Activated B cell treated with CpG ODN at 0.5 μM for 24 hours (primary cell): ENCODE measurements at regions not wholly inside any gene's neighbourhood (a gene's known extent, or its start where the extent isn't known, plus 50 kb on each side); places are given as distances from the start of the nearest gene placed in this dataset.

Experiments
- ATAC-seq: fragments of 200-7000 bp; cut with Tn5 transposase; one replicate; pipeline ENCODE4 v1.10.0; 2021; ENCODE audit warnings: low read depth, mild to moderate bottlenecking, moderate library complexity
- CTCF ChIA-PET: fragments of 350-600 bp; sonication (Branson Sonifier 250); formaldehyde crosslinking; loops from one replicate; lab custom pipeline; 2021; ENCODE audit warnings: antibody characterized with exemption; lab: Charles Lee
- POLR2A ChIA-PET: fragments of 350-600 bp; sonication (Branson Sonifier 250); formaldehyde crosslinking; loops from one replicate; lab custom pipeline; 2021; ENCODE audit warnings: antibody characterized with exemption; lab: Charles Lee
- DNase-seq: peaks from one replicate; pipeline ENCODE4 v3.0.0; 2022
- H3K27ac Mint-ChIP-seq: one replicate; pipeline ENCODE4 v1.8.0; 2020; ENCODE audit warnings: mixed read lengths
- H3K27me3 Mint-ChIP-seq: one replicate; pipeline ENCODE4 v1.8.0; 2021; ENCODE audit warnings: mixed read lengths
- H3K36me3 Mint-ChIP-seq: one replicate; pipeline ENCODE4 v1.8.0; 2021; ENCODE audit warnings: low read depth, mixed read lengths
- H3K4me1 Mint-ChIP-seq: one replicate; pipeline ENCODE4 v1.8.0; 2021; ENCODE audit warnings: mixed read lengths
- H3K4me3 Mint-ChIP-seq: one replicate; pipeline ENCODE4 v1.8.0; 2020; ENCODE audit warnings: mild to moderate bottlenecking, mixed read lengths
- H3K9me3 Mint-ChIP-seq: one replicate; pipeline ENCODE4 v1.8.0; 2020; ENCODE audit warnings: mixed read lengths
- intact Hi-C: fragments of 100-400 bp; cut with micrococcal nuclease; formaldehyde crosslinking; loops from one replicate; pipeline ENCODE4 v1.15.1; 2024
- TF ChIP-seq, protein P1 (sequence below): fragments of 200-600 bp; IDR thresholded peaks from one replicate; pipeline ENCODE4 v1.8.0; 2022; ENCODE audit warnings: antibody characterized with exemption, mild to moderate bottlenecking

DNA sequence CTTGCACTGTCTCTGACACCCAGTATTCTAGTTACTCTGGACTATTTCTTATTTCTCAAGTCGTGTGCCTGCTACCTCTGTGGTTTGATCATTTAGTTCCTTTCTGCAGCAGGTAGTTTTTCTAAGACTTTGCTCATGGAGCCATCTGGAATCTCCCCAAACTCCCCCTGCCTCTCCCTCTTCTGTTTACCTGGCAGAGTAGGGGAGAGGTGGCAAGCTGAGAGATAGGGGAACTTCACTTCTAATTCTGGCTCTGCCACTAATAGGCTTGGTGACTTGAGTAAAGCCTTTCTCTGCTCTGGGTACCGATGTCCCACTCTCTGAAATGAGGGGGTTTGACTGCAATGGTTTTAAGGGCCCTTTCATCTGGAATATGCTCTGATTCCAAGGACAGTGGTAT, 141.3 kb downstream of the CPEB2 start:
- Mint-ChIP-seq H3K4me3 (no peak overlapping the region), H3K27me3 (no peaks in the 10 kb centered on the region), H3K4me1 (no peaks in the 10 kb centered on the region), H3K27ac (no peak overlapping the region), H3K36me3 (no peaks in the 10 kb centered on the region), H3K9me3 (peaks cover 2% of the 10 kb centered on the region)
- ChIA-PET CTCF (no interaction called here), POLR2A (no interaction called here)
- TF ChIP-seq, protein P1, sequence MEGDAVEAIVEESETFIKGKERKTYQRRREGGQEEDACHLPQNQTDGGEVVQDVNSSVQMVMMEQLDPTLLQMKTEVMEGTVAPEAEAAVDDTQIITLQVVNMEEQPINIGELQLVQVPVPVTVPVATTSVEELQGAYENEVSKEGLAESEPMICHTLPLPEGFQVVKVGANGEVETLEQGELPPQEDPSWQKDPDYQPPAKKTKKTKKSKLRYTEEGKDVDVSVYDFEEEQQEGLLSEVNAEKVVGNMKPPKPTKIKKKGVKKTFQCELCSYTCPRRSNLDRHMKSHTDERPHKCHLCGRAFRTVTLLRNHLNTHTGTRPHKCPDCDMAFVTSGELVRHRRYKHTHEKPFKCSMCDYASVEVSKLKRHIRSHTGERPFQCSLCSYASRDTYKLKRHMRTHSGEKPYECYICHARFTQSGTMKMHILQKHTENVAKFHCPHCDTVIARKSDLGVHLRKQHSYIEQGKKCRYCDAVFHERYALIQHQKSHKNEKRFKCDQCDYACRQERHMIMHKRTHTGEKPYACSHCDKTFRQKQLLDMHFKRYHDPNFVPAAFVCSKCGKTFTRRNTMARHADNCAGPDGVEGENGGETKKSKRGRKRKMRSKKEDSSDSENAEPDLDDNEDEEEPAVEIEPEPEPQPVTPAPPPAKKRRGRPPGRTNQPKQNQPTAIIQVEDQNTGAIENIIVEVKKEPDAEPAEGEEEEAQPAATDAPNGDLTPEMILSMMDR, result no peak
- intact Hi-C loops, result no loop called here
- ATAC-seq, result no peak
- no peak for DNase-seq

DNA sequence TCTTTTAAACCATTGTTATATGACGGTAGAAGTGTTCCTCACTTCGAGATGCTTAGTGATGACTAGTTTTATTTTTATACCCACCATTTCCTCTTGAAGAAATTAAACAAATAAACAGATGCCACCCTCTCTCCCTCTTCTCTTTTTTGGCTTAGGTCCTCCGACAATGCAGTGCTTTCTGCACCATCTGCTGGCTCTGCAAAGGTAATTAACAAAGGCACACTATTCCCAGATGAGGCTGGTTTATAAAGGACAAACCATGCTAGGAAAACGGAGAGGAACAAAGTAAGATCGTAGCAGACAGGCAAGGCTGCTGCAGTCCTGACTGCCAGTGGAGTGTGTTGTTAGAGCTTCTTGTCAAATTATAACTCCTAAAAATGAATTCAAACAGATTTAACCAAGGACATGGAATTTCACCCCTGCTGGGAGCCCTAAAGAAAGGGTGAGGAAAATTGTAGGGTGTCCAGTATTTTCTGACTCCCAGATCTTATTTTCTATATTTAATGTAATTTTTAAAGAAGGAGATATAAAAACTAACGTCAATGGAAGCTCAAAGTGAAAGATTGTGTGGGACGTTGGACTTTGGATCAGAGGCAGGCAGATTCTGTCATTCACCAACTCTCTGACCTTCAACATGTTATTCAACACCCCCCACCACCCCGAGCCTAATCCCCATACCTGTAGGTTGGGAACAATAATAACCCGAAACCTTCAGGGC, 142.1 kb downstream of the CPEB2 start:
- no peak for ATAC-seq
- H3K4me1 Mint-ChIP-seq, result no peaks in the 10 kb centered on the region
- no peak for DNase-seq
- intact Hi-C loops, result no loop called here
- H3K27ac Mint-ChIP-seq, result no peak overlapping the region
- H3K27me3 Mint-ChIP-seq, result no peaks in the 10 kb centered on the region
- TF ChIP-seq, protein P1, result no peak
- H3K4me3 Mint-ChIP-seq, result no peak overlapping the region
- H3K9me3 Mint-ChIP-seq, result peaks cover 2% of the 10 kb centered on the region
- ChIA-PET CTCF (no interaction called here), POLR2A (no interaction called here)
- H3K36me3 Mint-ChIP-seq, result no peaks in the 10 kb centered on the region

DNA sequence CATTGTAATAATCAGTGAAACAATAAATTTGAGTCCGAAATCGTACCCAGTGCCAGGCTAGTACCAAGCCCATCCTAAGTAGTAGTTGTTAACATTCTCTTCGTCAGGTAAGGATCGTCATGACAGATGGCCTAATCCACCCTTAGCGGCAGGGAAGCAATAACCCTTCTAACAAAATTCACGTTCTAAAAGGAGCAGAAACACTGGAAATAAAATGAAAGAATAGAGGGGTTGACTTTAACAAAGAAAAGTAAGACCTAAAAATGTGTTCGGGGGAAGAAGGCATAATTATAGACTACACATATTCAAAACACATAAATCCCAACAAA, 142.7 kb downstream of the CPEB2 start:
- H3K4me1 Mint-ChIP-seq, result no peaks in the 10 kb centered on the region
- H3K36me3 Mint-ChIP-seq, result no peaks in the 10 kb centered on the region
- TF ChIP-seq, protein P1, result no peak
- DNase-seq, result no peak
- ChIA-PET CTCF (no interaction called here), POLR2A (no interaction called here)
- no peak overlapping the region for H3K27ac Mint-ChIP-seq
- no peak for ATAC-seq
- no peak overlapping the region for H3K4me3 Mint-ChIP-seq
- no peaks in the 10 kb centered on the region for H3K27me3 Mint-ChIP-seq
- intact Hi-C loops, result no loop called here
- no peaks in the 10 kb centered on the region for H3K9me3 Mint-ChIP-seq

DNA sequence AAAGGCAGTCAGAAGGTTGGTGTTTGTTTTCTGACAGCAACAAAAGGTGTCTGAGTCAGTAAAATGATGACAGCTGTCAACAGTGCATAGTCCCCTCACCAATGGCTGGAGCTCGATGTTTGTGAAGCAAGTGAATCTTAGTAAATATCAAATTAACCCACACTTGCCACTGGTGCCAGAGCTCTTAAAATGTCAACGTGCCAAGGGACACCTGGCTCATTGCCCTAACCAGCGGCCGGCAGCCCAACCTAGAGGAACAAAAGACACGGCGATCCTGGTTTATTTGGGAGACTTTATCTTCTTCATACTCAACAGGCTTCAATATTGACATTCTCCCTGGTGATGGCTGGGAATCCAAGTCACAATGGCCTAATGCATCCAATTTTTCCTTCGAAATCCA, 143.4 kb downstream of the CPEB2 start:
- intact Hi-C loops, result no loop called here
- H3K9me3 Mint-ChIP-seq, result no peaks in the 10 kb centered on the region
- CTCF ChIA-PET, result no interaction called here
- DNase-seq (no peak), ATAC-seq (no peak)
- H3K27ac Mint-ChIP-seq, result no peak overlapping the region
- no peaks in the 10 kb centered on the region for H3K4me1 Mint-ChIP-seq
- no peaks in the 10 kb centered on the region for H3K27me3 Mint-ChIP-seq
- H3K4me3 Mint-ChIP-seq, result no peak overlapping the region
- TF ChIP-seq, protein P1, result no peak
- POLR2A ChIA-PET, result no interaction called here
- H3K36me3 Mint-ChIP-seq, result no peaks in the 10 kb centered on the region

DNA sequence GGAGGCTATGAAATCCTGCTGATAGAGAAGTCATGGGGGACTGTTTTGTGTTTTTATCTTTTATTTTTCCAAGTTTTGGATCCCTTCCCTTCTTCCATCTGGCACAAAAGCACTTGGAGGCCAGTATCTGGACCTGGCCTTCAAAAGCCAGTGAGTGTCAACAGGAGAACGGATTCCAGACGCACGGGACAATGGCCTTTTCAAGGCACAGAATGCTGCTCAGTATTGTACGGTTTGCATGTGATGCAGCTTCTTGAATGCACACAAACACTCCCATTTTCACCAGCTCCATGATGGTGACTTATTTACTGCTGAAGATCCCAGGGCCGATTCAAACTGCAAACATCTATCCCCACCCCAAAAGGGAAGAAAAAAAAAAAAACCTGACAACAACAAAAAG, 145.4 kb downstream of the CPEB2 start:
- CTCF ChIA-PET, result no interaction called here
- Mint-ChIP-seq H3K36me3 (no peaks in the 10 kb centered on the region), H3K4me3 (no peak overlapping the region), H3K9me3 (no peaks in the 10 kb centered on the region), H3K27ac (no peak overlapping the region), H3K4me1 (no peaks in the 10 kb centered on the region), H3K27me3 (no peaks in the 10 kb centered on the region)
- no peak for ATAC-seq
- POLR2A ChIA-PET, result no interaction called here
- intact Hi-C loops, result no loop called here
- TF ChIP-seq, protein P1, result no peak
- DNase-seq, result no peak
